HUES48 (cell line): ENCODE measurements at regions not wholly inside any gene's neighbourhood (a gene's known extent, or its start where the extent isn't known, plus 50 kb on each side); places are given as distances from the start of the nearest gene placed in this dataset.

Experiments used
- H3K27ac ChIP-seq: one replicate; pipeline ENCODE4 v1.7.0; 2013; ENCODE audit warnings: low read depth, low read length, inconsistent platforms
- H3K27me3 ChIP-seq: 2 replicates; pipeline ENCODE4 v1.6.1; 2013; ENCODE audit warnings: mild to moderate bottlenecking, low read length; ENCODE audit not compliant: control insufficient read depth, insufficient read depth
- H3K36me3 ChIP-seq: 2 replicates; pipeline ENCODE4 v1.6.1; 2013; ENCODE audit warnings: low read length; ENCODE audit not compliant: control insufficient read depth, insufficient read depth
- H3K4me1 ChIP-seq: 2 replicates; pipeline ENCODE4 v1.6.1; 2013; ENCODE audit warnings: mild to moderate bottlenecking, low read length; ENCODE audit not compliant: control insufficient read depth, insufficient read depth
- H3K4me3 ChIP-seq: 2 replicates; pipeline ENCODE4 v1.5.1; 2013; ENCODE audit warnings: mild to moderate bottlenecking, low read depth, low read length
- H3K9ac ChIP-seq: 2 replicates; pipeline ENCODE4 v1.6.1; 2013; ENCODE audit warnings: mild to moderate bottlenecking, low read depth, low read length, moderate library complexity
- H3K9me3 ChIP-seq: 2 replicates; pipeline ENCODE4 v1.6.1; 2013; ENCODE audit warnings: low read length; ENCODE audit not compliant: control insufficient read depth, insufficient read depth

- Histone ChIP-seq H3K36me3 (no peaks in the 10 kb centered on the region), H3K9ac (no peak overlapping the region), H3K27ac (no peak overlapping the region), H3K4me1 (peaks cover 3% of the 10 kb centered on the region; the same call in 1 of the 2 replicates), H3K9me3 (no peaks in the 10 kb centered on the region), H3K4me3 (no peak overlapping the region), H3K27me3 (peaks cover 34% of the 10 kb centered on the region)
Measured at GRCh38 chr2:120677696-120678247, 57.9 kb upstream of the GLI2 start.

GRCh38 chr2:120678251-120678650 lies 57.4 kb upstream of the GLI2 start:
- no peak overlapping the region for H3K9ac ChIP-seq
- no peak overlapping the region for H3K27ac ChIP-seq
- H3K4me1 ChIP-seq: peaks cover 3% of the 10 kb centered on the region; the same call in 1 of the 2 replicates
- H3K4me3 ChIP-seq: no peak overlapping the region
- no peaks in the 10 kb centered on the region for H3K9me3 ChIP-seq
- no peaks in the 10 kb centered on the region for H3K36me3 ChIP-seq
- peaks cover 34% of the 10 kb centered on the region for H3K27me3 ChIP-seq

- no peaks in the 10 kb centered on the region for H3K9me3 ChIP-seq
- H3K27ac ChIP-seq: no peak overlapping the region
- H3K36me3 ChIP-seq: no peaks in the 10 kb centered on the region
- H3K4me1 ChIP-seq: peaks cover 3% of the 10 kb centered on the region; the same call in 1 of the 2 replicates
- no peak overlapping the region for H3K4me3 ChIP-seq
- H3K27me3 ChIP-seq: peaks cover 34% of the 10 kb centered on the region
- no peak overlapping the region for H3K9ac ChIP-seq
Measured at GRCh38 chr2:120678926-120679325, 56.7 kb upstream of the GLI2 start.

GRCh38 chr2:120679526-120679925 lies 56.1 kb upstream of the GLI2 start:
- Histone ChIP-seq H3K36me3 (no peaks in the 10 kb centered on the region), H3K4me3 (no peak overlapping the region), H3K4me1 (peaks cover 3% of the 10 kb centered on the region; the same call in 1 of the 2 replicates), H3K27me3 (peaks cover 33% of the 10 kb centered on the region), H3K9me3 (no peaks in the 10 kb centered on the region), H3K27ac (no peak overlapping the region), H3K9ac (no peak overlapping the region)

GRCh38 chr2:120680136-120680761 lies 55.4 kb upstream of the GLI2 start:
- H3K9me3 ChIP-seq: no peaks in the 10 kb centered on the region
- H3K36me3 ChIP-seq: no peaks in the 10 kb centered on the region
- no peak overlapping the region for H3K4me3 ChIP-seq
- H3K4me1 ChIP-seq: peaks cover 3% of the 10 kb centered on the region; the same call in 1 of the 2 replicates
- H3K27ac ChIP-seq: no peak overlapping the region
- H3K27me3 ChIP-seq: peaks cover 26% of the 10 kb centered on the region
- H3K9ac ChIP-seq: no peak overlapping the region

- no peaks in the 10 kb centered on the region for H3K9me3 ChIP-seq
- peaks cover 24% of the 10 kb centered on the region for H3K27me3 ChIP-seq
- no peaks in the 10 kb centered on the region for H3K36me3 ChIP-seq
- no peak overlapping the region for H3K27ac ChIP-seq
- peaks cover 3% of the 10 kb centered on the region; the same call in 1 of the 2 replicates for H3K4me1 ChIP-seq
- no peak overlapping the region for H3K9ac ChIP-seq
- H3K4me3 ChIP-seq: no peak overlapping the region
Measured at GRCh38 chr2:120681181-120681580, 54.5 kb upstream of the GLI2 start.

- no peaks in the 10 kb centered on the region for H3K36me3 ChIP-seq
- H3K9me3 ChIP-seq: no peaks in the 10 kb centered on the region
- peaks cover 3% of the 10 kb centered on the region; the same call in 1 of the 2 replicates for H3K4me1 ChIP-seq
- H3K27ac ChIP-seq: no peak overlapping the region
- H3K9ac ChIP-seq: no peak overlapping the region
- peaks cover 21% of the 10 kb centered on the region for H3K27me3 ChIP-seq
- H3K4me3 ChIP-seq: no peak overlapping the region
Measured at GRCh38 chr2:120681696-120682288, 53.9 kb upstream of the GLI2 start.

- Histone ChIP-seq H3K4me3 (no peak overlapping the region), H3K27ac (no peak overlapping the region), H3K36me3 (no peaks in the 10 kb centered on the region), H3K9ac (no peak overlapping the region), H3K27me3 (peaks cover 15% of the 10 kb centered on the region), H3K4me1 (peaks cover 3% of the 10 kb centered on the region; the same call in 1 of the 2 replicates), H3K9me3 (no peaks in the 10 kb centered on the region)
Measured at GRCh38 chr2:120682654-120683053, 53.0 kb upstream of the GLI2 start.

GRCh38 chr2:120683081-120683480 lies 52.6 kb upstream of the GLI2 start:
- H3K27ac ChIP-seq: no peak overlapping the region
- H3K9me3 ChIP-seq: no peaks in the 10 kb centered on the region

GRCh38 chr2:120683701-120684100 lies 52.0 kb upstream of the GLI2 start:
- Histone ChIP-seq H3K9ac (no peak overlapping the region), H3K36me3 (no peaks in the 10 kb centered on the region), H3K4me3 (no peak overlapping the region), H3K4me1 (peaks cover 3% of the 10 kb centered on the region; the same call in 1 of the 2 replicates), H3K27me3 (peaks cover 15% of the 10 kb centered on the region), H3K27ac (no peak overlapping the region), H3K9me3 (no peaks in the 10 kb centered on the region)

More at GRCh38 chr2:120683081-120683480, 52.6 kb upstream of the GLI2 start:
- Histone ChIP-seq H3K9ac (no peak overlapping the region), H3K4me1 (peaks cover 3% of the 10 kb centered on the region; the same call in 1 of the 2 replicates), H3K4me3 (no peak overlapping the region), H3K36me3 (no peaks in the 10 kb centered on the region), H3K27me3 (peaks cover 15% of the 10 kb centered on the region)
